ENCODE measurements at regions not wholly inside any gene's neighbourhood (a gene's known extent, or its start where the extent isn't known, plus 50 kb on each side); places are given as distances from the start of the nearest gene placed in this dataset.

DNA sequence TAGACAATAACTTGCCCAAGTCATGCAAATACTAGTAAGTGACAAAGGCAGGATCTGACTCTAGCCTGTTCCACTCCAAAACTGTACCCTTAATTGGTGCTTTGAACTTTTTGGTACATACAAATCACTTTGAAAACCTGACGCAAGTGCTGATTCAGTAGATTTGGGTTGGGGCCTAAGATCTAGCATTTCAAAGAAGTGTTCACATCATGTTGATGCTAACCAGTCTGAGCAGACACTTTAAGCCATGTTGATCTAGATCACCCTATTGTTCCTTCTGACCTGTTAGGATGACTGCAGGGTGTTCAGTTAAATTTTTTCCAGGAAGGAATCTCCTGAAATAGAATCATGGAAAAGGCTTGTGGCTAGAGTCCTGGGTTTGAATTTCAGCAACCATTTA is 57.7 kb upstream of the CPEB4 start:
- no peak for DNase-seq
- TF ChIP-seq, protein P1, sequence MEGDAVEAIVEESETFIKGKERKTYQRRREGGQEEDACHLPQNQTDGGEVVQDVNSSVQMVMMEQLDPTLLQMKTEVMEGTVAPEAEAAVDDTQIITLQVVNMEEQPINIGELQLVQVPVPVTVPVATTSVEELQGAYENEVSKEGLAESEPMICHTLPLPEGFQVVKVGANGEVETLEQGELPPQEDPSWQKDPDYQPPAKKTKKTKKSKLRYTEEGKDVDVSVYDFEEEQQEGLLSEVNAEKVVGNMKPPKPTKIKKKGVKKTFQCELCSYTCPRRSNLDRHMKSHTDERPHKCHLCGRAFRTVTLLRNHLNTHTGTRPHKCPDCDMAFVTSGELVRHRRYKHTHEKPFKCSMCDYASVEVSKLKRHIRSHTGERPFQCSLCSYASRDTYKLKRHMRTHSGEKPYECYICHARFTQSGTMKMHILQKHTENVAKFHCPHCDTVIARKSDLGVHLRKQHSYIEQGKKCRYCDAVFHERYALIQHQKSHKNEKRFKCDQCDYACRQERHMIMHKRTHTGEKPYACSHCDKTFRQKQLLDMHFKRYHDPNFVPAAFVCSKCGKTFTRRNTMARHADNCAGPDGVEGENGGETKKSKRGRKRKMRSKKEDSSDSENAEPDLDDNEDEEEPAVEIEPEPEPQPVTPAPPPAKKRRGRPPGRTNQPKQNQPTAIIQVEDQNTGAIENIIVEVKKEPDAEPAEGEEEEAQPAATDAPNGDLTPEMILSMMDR (IDR thresholded peaks at IDR 0.05; ENCODE audit: low read depth, low read length), result no peak
- no peak overlapping the region for H3K4me3 ChIP-seq (ENCODE audit: low read depth, low read length)
- no peaks in the 10 kb centered on the region for H3K27me3 ChIP-seq (ENCODE audit: insufficient read depth, low read depth, severe bottlenecking)
- H3K36me3 ChIP-seq, result no peaks in the 10 kb centered on the region
- peaks cover 13% of the 10 kb centered on the region for H3K9me3 ChIP-seq (ENCODE audit: severe bottlenecking)
- H3K27ac ChIP-seq, result peak overlapping the region; percentile 88

DNA sequence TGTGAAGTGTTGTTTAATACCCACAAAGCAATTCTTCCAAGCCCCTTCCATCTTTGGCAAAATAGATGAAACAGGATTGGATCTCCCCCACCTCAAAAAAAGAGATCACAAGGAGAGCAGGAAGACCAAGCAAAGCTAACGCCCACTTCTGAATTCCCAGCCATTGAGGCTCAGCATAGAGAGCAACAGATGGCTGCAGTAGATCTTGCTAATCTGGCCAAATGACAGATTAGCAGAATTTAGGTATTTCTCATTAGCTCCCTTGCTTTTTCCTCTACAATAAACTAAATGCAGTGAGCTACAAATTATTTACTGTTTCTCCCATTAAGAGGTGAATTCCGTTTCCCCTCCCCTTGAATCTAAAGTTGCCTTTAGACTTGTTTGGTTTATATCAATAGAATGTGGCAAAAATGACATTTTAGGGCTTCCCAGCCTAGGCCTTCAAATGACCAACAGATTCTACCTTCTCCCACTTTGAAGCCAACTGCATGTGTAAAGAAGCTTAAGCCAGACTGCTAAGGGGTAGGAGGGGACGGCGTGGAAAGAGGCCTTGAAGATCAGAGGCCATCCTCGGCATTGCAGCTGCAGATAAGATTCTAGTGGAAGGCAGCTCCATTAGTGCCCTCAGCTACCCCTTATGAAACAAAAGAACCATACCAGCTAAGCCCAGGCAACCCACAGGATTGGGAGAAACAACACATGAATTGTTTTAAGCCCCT is 56.8 kb upstream of the CPEB4 start:
- Histone ChIP-seq H3K27me3 (ENCODE audit: insufficient read depth, low read depth, severe bottlenecking) (no peaks in the 10 kb centered on the region), H3K27ac (peak overlapping the region; percentile 88)
- DNase-seq, result peak; percentile 88

DNA sequence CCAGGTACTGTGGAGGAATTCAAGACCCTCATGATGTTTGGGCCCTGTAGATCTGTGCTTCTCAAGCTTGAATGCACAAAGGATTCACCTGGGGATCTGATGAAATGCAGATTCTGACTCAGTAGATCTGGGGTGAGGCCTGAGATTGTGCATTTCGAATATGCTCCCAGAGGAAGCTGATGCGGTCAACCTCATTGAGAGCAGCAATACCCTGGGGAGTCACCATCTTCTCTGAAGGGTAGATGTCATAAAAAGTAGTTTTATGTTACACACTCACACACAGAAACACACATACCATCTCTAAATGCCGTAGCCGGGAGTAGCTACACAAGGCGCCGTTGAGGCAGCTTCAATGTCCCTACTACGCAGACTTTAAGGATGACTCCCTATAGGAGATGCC is 55.8 kb upstream of the CPEB4 start:
- peak overlapping the region; percentile 88 for H3K27ac ChIP-seq
- no peak overlapping the region for H3K4me3 ChIP-seq (ENCODE audit: low read depth, low read length)
- H3K27me3 ChIP-seq (ENCODE audit: insufficient read depth, low read depth, severe bottlenecking), result no peaks in the 10 kb centered on the region
- no peaks in the 10 kb centered on the region for H3K36me3 ChIP-seq
- TF ChIP-seq, protein P1 (IDR thresholded peaks at IDR 0.05; ENCODE audit: low read depth, low read length), result no peak
- no peak for DNase-seq
- peaks cover 13% of the 10 kb centered on the region for H3K9me3 ChIP-seq (ENCODE audit: severe bottlenecking)

More for the DNA sequence above, 56.8 kb upstream of the CPEB4 start:
- no peak overlapping the region for H3K4me3 ChIP-seq (ENCODE audit: low read depth, low read length)
- TF ChIP-seq, protein P1 (IDR thresholded peaks at IDR 0.05; ENCODE audit: low read depth, low read length), result peak; percentile 31; the same call in 1 of the 2 replicates
- H3K36me3 ChIP-seq, result no peaks in the 10 kb centered on the region
- peaks cover 13% of the 10 kb centered on the region for H3K9me3 ChIP-seq (ENCODE audit: severe bottlenecking)

DNA sequence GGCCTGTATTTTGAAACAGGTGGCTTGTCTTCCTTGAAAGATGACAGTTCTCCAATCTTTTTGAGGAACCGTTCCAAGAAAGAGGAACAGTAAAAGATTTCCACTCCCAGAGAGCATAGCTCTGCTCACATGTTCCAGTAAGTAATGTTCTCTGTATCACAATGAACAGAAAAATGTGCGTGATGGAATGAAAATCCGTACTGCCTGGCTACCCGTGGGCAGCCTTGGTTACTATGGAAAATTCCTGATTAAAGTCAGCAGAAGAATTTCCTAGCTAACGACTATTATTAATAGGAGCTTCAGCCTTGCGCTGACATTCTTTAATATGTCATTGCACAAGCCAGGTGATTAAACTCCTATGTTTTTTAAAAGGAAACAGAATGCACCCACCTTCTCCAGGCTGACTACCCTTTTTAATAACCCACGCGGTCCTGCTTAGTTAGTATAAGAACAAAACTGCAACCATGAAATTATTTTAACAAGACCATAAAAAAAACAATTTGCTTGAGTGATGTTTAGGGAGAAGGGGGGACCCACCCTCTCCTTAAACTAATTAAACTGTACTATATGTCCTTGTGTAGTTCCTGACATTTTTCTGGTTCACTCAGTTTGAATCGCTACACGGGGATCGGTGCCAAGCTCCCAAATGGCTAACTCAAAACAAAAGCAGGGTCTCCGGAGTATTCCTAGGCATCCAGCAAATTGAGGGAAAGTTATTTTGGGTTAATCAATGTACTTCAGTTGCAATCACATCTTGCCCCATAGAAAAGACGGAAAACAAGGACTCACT is 54.8 kb upstream of the CPEB4 start:
- Histone ChIP-seq H3K4me3 (ENCODE audit: low read depth, low read length) (no peak overlapping the region), H3K27ac (no peak overlapping the region), H3K9me3 (ENCODE audit: severe bottlenecking) (peaks cover 5% of the 10 kb centered on the region), H3K36me3 (no peaks in the 10 kb centered on the region), H3K27me3 (ENCODE audit: insufficient read depth, low read depth, severe bottlenecking) (no peaks in the 10 kb centered on the region)
- TF ChIP-seq, protein P1 (IDR thresholded peaks at IDR 0.05; ENCODE audit: low read depth, low read length), result no peak
- DNase-seq, result no peak

DNA sequence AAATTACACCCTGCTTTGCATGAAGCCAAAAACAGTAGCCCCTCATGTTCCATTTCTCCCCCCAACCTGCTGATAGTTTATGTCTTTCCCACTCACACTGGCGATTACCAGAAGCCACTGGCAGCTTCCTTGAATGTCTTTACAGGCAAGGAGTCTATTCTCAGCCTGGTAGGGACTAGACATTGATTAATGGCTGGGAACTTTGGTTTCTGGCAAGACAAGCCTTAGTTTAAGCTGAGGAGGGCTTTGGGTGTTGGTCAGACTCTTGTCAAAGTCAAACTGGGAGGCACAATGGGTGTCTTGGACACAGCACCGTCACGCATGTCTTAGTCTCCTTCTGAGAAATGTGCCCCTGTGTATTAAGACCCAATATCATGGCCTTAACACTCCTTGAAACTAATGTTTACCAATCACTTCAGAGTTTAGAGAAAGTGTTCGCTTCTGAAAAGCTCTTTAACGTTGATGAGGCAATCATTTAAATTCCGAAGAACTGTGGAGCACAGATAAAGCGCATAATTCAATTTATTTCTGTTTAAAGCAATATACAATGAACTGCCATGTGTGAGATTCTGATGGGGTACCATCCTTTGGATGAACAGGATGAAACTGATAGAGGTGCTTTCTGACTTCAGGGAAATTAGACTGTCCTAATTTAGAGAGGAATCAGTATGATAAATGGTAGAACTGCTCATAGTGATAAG is 53.9 kb upstream of the CPEB4 start:
- no peak for DNase-seq
- no peaks in the 10 kb centered on the region for H3K36me3 ChIP-seq
- H3K27ac ChIP-seq, result no peak overlapping the region
- no peak overlapping the region for H3K4me3 ChIP-seq (ENCODE audit: low read depth, low read length)
- no peaks in the 10 kb centered on the region for H3K9me3 ChIP-seq (ENCODE audit: severe bottlenecking)
- TF ChIP-seq, protein P1 (IDR thresholded peaks at IDR 0.05; ENCODE audit: low read depth, low read length), result no peak
- no peaks in the 10 kb centered on the region for H3K27me3 ChIP-seq (ENCODE audit: insufficient read depth, low read depth, severe bottlenecking)

Data from WERI-Rb-1 (cell line).